Activated naive CD8-positive, alpha-beta T cell treated with anti-CD3 and anti-CD28 coated beads, Interleukin-2, amount 50 U/mL, for 24 hours (primary cell): ENCODE measurements at regions not wholly inside any gene's neighbourhood (a gene's known extent, or its start where the extent isn't known, plus 50 kb on each side); places are given as distances from the start of the nearest gene placed in this dataset.
"Not testable (repeated sequence)": the region's sequence is repeated elsewhere in the genome, so short reads cannot be mapped to it uniquely, and the experiment has no call there.

Experiments used
- ATAC-seq: fragments of 150-1000 bp; cut with Tn5 transposase; one replicate; pipeline ENCODE4 v1.10.0; 2021
- DNase-seq: peaks from one replicate; pipeline ENCODE4 v3.0.0; 2021
- H3K27ac Mint-ChIP-seq: one replicate; pipeline ENCODE4 v1.8.0; 2021; ENCODE audit warnings: mild to moderate bottlenecking, mixed read lengths
- H3K27me3 Mint-ChIP-seq: one replicate; pipeline ENCODE4 v1.8.0; 2021; ENCODE audit warnings: mixed read lengths
- H3K36me3 Mint-ChIP-seq: one replicate; pipeline ENCODE4 v1.8.0; 2021; ENCODE audit warnings: low read depth, mixed read lengths
- H3K4me1 Mint-ChIP-seq: one replicate; pipeline ENCODE4 v1.8.0; 2021; ENCODE audit warnings: mixed read lengths
- H3K4me3 Mint-ChIP-seq: one replicate; pipeline ENCODE4 v1.8.0; 2021; ENCODE audit warnings: mild to moderate bottlenecking, moderate library complexity, mixed read lengths
- H3K9me3 Mint-ChIP-seq: one replicate; pipeline ENCODE4 v1.8.0; 2021; ENCODE audit warnings: mixed read lengths

DNA sequence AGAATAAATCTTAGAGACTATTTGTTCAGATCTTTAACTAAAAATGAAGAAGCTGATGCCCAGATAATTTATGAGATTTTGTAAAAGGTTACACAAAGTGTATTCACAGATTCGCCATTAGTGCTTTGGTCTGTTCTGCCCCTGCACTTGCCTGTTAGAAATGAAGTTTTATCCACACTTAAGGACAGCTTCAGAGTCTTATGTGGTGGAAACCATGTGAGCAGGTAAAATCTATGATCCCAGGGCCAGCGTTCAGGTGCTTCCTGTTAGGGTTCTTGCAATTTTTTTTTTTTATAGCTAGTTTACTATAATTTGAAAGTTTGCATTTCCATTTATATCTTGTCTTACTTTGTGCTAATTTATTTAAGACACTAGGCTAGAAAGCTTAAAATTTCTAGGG is 561.6 kb downstream of the PRR16 start:
- H3K9me3 Mint-ChIP-seq, result peaks cover 4% of the 10 kb centered on the region
- no peak overlapping the region for H3K4me3 Mint-ChIP-seq
- no peaks in the 10 kb centered on the region for H3K27me3 Mint-ChIP-seq
- H3K4me1 Mint-ChIP-seq, result no peaks in the 10 kb centered on the region
- no peak overlapping the region for H3K27ac Mint-ChIP-seq
- ATAC-seq (no peak), DNase-seq (no peak)
- H3K36me3 Mint-ChIP-seq, result no peaks in the 10 kb centered on the region

- H3K4me1 Mint-ChIP-seq, result no peaks in the 10 kb centered on the region
- H3K27me3 Mint-ChIP-seq, result no peaks in the 10 kb centered on the region
- ATAC-seq (no peak), DNase-seq (no peak)
- no peak overlapping the region for H3K27ac Mint-ChIP-seq
- H3K9me3 Mint-ChIP-seq, result peaks cover 4% of the 10 kb centered on the region
- H3K36me3 Mint-ChIP-seq, result no peaks in the 10 kb centered on the region
- no peak overlapping the region for H3K4me3 Mint-ChIP-seq
These were observed 563.5 kb downstream of the PRR16 start for GRCh38 chr5:121027636-121028035.

DNA sequence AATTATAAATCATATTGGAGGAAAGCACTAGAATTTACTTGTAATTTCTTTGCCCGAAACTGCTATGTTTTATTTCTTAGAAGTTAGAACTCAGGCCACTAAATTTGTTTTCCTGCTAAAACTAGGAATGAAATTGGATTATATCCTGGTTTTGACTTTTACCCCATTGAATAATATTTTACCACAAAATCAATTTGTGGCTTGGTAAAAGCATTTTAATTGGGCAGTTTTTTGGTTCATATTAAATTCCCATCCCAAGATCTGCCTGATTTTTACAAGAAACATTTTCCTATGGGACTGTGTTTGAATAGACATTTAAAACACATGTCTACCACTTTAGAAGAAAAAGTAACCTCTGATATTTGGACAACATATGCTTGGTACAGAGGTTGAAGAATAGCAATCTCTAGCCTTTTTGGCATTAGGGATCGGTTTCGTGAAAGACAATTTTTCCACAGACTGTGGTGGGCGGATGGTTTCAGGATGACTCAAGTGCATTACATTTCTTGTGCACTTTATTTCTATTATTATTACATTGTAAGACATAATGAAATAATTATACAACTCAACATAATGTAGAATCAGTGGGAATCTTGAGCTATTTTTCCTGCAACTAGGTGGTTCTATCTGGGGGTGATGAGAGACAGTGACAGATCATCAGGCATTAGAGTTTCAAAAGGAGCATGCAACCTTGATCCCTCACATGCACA is 565.6 kb downstream of the PRR16 start:
- H3K4me1 Mint-ChIP-seq, result no peaks in the 10 kb centered on the region
- H3K27me3 Mint-ChIP-seq, result no peaks in the 10 kb centered on the region
- DNase-seq (no peak), ATAC-seq (no peak)
- no peak overlapping the region for H3K27ac Mint-ChIP-seq
- no peaks in the 10 kb centered on the region for H3K36me3 Mint-ChIP-seq
- peaks cover 4% of the 10 kb centered on the region for H3K9me3 Mint-ChIP-seq
- no peak overlapping the region for H3K4me3 Mint-ChIP-seq

- no peaks in the 10 kb centered on the region for H3K4me1 Mint-ChIP-seq
These were observed 567.4 kb downstream of the PRR16 start for GRCh38 chr5:121031491-121031890.

GRCh38 chr5:121033334-121033733 is 569.2 kb downstream of the PRR16 start:
- Mint-ChIP-seq H3K4me1 (no peaks in the 10 kb centered on the region), H3K4me3 (no peak overlapping the region), H3K36me3 (no peaks in the 10 kb centered on the region), H3K9me3 (peaks cover 11% of the 10 kb centered on the region), H3K27ac (no peak overlapping the region), H3K27me3 (no peaks in the 10 kb centered on the region)
- ATAC-seq (no peak), DNase-seq (no peak)

More at GRCh38 chr5:121031491-121031890, 567.4 kb downstream of the PRR16 start:
- ATAC-seq (no peak), DNase-seq (no peak)
- H3K27me3 Mint-ChIP-seq, result no peaks in the 10 kb centered on the region
- no peaks in the 10 kb centered on the region for H3K36me3 Mint-ChIP-seq
- no peak overlapping the region for H3K4me3 Mint-ChIP-seq
- H3K27ac Mint-ChIP-seq, result no peak overlapping the region
- peaks cover 4% of the 10 kb centered on the region for H3K9me3 Mint-ChIP-seq

DNA sequence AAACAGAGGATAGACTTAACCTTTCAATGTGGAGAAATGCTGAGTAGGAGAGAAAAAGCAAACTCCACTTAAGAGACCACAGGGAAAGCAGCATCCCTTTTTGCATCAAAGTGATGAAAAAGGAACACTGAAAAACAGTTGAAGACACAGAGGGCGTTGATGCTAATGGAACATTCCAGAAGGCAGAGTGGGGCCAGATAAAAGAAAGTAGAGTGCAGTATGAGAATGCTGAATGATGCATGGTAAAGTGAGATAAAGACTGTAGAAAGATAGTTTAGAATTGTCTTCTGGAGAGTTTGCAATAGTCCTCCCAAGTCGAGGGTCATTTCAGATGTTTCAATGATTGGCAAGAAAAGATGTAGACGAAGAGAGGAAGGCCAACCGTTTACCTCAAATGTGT is 574.3 kb downstream of the PRR16 start:
- Mint-ChIP-seq H3K27ac (no peak overlapping the region), H3K36me3 (no peaks in the 10 kb centered on the region), H3K4me3 (no peak overlapping the region), H3K27me3 (no peaks in the 10 kb centered on the region), H3K4me1 (no peaks in the 10 kb centered on the region), H3K9me3 (peaks cover 16% of the 10 kb centered on the region)
- ATAC-seq, result no peak
- no peak for DNase-seq

DNA sequence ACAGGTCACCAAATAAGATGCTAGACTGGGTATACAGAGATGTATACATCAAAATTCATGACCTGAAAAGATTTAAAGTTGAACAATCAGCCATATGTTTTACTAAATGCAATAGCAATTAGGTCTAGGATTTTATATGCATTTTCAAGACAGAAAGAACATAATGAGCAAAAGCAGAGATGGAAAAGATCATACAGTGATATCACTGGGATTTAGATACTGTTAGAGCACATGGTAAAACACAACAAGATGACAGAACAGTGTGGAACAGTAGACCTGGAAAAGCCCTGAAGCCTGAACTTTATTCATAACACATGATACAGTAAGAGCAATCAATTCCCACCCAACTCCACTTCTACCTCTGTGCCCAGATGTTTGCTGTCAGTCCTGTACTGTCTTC is 585.9 kb downstream of the PRR16 start:
- Mint-ChIP-seq H3K27me3 (no peaks in the 10 kb centered on the region), H3K4me3 (no peak overlapping the region), H3K9me3 (peaks cover 3% of the 10 kb centered on the region), H3K27ac (no peak overlapping the region), H3K4me1 (no peaks in the 10 kb centered on the region), H3K36me3 (no peaks in the 10 kb centered on the region)
- no peak for ATAC-seq
- no peak for DNase-seq

- H3K4me3 Mint-ChIP-seq, result no peak overlapping the region
- ATAC-seq (no peak), DNase-seq (no peak)
- no peaks in the 10 kb centered on the region for H3K4me1 Mint-ChIP-seq
- no peaks in the 10 kb centered on the region for H3K36me3 Mint-ChIP-seq
- no peak overlapping the region for H3K27ac Mint-ChIP-seq
- peaks cover 3% of the 10 kb centered on the region for H3K9me3 Mint-ChIP-seq
- no peaks in the 10 kb centered on the region for H3K27me3 Mint-ChIP-seq
These were observed 589.2 kb downstream of the PRR16 start for GRCh38 chr5:121053055-121053985.

DNA sequence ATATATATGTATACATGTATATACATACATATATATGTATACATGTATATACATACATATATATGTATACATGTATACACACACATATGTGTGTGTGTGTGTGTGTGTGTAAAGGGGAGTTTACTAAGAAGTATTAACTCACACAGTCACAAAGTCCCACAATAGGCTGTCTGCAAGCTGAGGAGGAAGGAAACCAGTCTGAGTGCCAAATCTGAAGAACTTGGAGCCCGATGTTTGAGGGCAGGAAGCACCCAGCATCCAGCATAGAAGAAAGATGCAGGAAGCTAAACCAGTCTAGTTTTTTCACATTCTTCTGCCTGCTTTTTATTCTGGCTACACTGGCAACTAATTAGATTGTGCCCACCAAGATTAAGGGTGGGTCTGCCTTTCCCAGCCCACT is 591.5 kb downstream of the PRR16 start:
- Mint-ChIP-seq H3K4me3 (no peak overlapping the region), H3K27me3 (no peaks in the 10 kb centered on the region), H3K4me1 (no peaks in the 10 kb centered on the region), H3K27ac (no peak overlapping the region), H3K9me3 (peaks cover 9% of the 10 kb centered on the region), H3K36me3 (no peaks in the 10 kb centered on the region)
- ATAC-seq (no peak), DNase-seq (no peak)

DNA sequence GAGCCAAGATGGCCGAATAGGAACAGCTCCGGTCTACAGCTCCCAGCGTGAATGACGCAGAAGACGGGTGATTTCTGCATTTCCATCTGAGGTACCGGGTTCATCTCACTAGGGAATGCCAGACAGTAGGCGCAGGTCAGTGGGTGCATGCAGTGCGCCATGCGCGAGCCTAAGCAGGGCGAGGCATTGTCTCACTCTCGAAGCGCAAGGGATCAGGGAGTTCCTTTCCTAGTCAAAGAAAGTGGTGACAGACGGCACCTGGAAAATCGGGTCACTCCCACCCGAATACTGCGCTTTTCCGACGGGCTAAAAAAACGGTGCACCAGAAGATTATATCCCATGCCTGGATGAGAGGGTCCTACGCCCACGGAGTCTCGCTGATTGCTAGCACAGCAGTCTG is 600.1 kb downstream of the PRR16 start:
- not testable (repeated sequence) for H3K36me3 Mint-ChIP-seq

DNA sequence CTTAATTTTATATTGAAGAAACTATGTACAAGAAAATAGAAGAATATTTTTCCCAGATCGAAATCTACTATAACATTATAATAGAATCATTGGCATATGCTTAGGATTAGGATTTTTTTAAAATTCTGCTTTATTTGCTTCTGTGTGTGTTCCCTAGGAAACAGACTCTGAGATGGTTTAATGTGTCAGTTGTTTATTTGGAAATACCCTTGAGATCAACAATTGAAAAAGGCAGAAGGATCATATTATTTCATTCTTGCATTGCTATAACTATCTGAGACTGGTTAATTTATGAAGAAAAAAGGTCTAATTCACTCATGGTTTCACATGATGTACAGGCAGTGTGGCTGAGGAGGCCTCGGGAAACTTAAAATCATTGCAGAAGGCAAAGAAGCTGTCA is 622.6 kb downstream of the PRR16 start:
- Mint-ChIP-seq H3K4me3 (no peak overlapping the region), H3K4me1 (no peaks in the 10 kb centered on the region), H3K9me3 (peaks cover 10% of the 10 kb centered on the region), H3K27me3 (no peaks in the 10 kb centered on the region), H3K27ac (no peak overlapping the region), H3K36me3 (no peaks in the 10 kb centered on the region)
- no peak for DNase-seq
- ATAC-seq, result no peak

More for the DNA sequence above, 600.1 kb downstream of the PRR16 start:
- not testable (repeated sequence) for DNase-seq, H3K27me3 Mint-ChIP-seq, H3K4me1 Mint-ChIP-seq, H3K4me3 Mint-ChIP-seq, H3K27ac Mint-ChIP-seq, ATAC-seq
- peaks cover 11% of the 10 kb centered on the region for H3K9me3 Mint-ChIP-seq

GRCh38 chr5:121087560-121087959 is 623.5 kb downstream of the PRR16 start:
- Mint-ChIP-seq H3K4me3 (no peak overlapping the region), H3K27ac (no peak overlapping the region), H3K9me3 (peaks cover 10% of the 10 kb centered on the region)

DNA sequence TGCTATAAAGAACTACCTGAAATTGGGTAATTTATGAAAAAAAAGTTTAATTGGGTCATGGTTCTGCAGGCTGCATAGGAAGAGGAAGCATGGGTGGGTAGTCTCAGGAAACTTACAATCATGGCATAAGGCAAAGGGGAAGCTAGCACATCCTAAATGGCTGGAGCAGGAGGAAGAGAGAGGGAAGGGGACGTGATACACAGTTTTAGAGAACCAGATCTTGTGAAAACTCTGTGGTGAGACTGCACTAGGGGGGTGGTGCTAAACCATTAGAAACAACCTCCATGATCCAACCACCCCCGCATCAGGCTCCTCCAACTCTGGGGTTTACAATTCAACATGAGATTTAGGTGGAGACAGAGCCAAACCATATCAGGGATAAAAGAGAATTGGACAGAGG is 624.2 kb downstream of the PRR16 start:
- peaks cover 10% of the 10 kb centered on the region for H3K9me3 Mint-ChIP-seq
- H3K27me3 Mint-ChIP-seq, result no peaks in the 10 kb centered on the region
- DNase-seq (no peak), ATAC-seq (no peak)
- H3K36me3 Mint-ChIP-seq, result no peaks in the 10 kb centered on the region
- no peak overlapping the region for H3K27ac Mint-ChIP-seq
- H3K4me1 Mint-ChIP-seq, result no peaks in the 10 kb centered on the region
- no peak overlapping the region for H3K4me3 Mint-ChIP-seq

More at GRCh38 chr5:121087560-121087959, 623.5 kb downstream of the PRR16 start:
- no peak for ATAC-seq
- DNase-seq, result no peak
- Mint-ChIP-seq H3K27me3 (no peaks in the 10 kb centered on the region), H3K4me1 (no peaks in the 10 kb centered on the region), H3K36me3 (no peaks in the 10 kb centered on the region)

- Mint-ChIP-seq H3K9me3 (peaks cover 10% of the 10 kb centered on the region), H3K36me3 (no peaks in the 10 kb centered on the region), H3K4me3 (no peak overlapping the region), H3K27ac (no peak overlapping the region), H3K4me1 (no peaks in the 10 kb centered on the region), H3K27me3 (no peaks in the 10 kb centered on the region)
- DNase-seq (no peak), ATAC-seq (no peak)
These were observed 626.7 kb downstream of the PRR16 start for GRCh38 chr5:121090822-121091221.

- H3K27ac Mint-ChIP-seq, result no peak overlapping the region
- H3K27me3 Mint-ChIP-seq, result no peaks in the 10 kb centered on the region
- no peaks in the 10 kb centered on the region for H3K9me3 Mint-ChIP-seq
- no peaks in the 10 kb centered on the region for H3K36me3 Mint-ChIP-seq
- H3K4me1 Mint-ChIP-seq, result no peaks in the 10 kb centered on the region
- DNase-seq, result no peak
- H3K4me3 Mint-ChIP-seq, result no peak overlapping the region
- no peak for ATAC-seq
These were observed 636.8 kb downstream of the PRR16 start for GRCh38 chr5:121100931-121101330.
